IMR-90 (cell line): ENCODE measurements at regions not wholly inside any gene's neighbourhood (a gene's known extent, or its start where the extent isn't known, plus 50 kb on each side); places are given as distances from the start of the nearest gene placed in this dataset.

Source experiments
- BHLHE40 ChIP-seq: fragments of 150-350 bp; IDR thresholded peaks from 2 replicates; pipeline ENCODE4 v1.6.1; 2016; ENCODE audit warnings: mild to moderate bottlenecking, low read depth, low read length
- CEBPB ChIP-seq: IDR thresholded peaks from 2 replicates; pipeline ENCODE4 v1.6.1; 2012; ENCODE audit warnings: low read depth, low read length, improper control_type of control experiment
- CHD1 ChIP-seq: IDR thresholded peaks from 2 replicates; pipeline ENCODE4 v1.6.1; 2012; ENCODE audit warnings: low read depth, low read length, improper control_type of control experiment
- FOS ChIP-seq: fragments of 150-350 bp; IDR thresholded peaks from 2 replicates; pipeline ENCODE4 v1.6.1; 2016; ENCODE audit warnings: low read depth, low read length
- MAFK ChIP-seq: IDR thresholded peaks from 2 replicates; pipeline ENCODE4 v1.6.1; 2012; ENCODE audit warnings: low read depth, low read length, improper control_type of control experiment
- MXI1 ChIP-seq: IDR thresholded peaks from 2 replicates; pipeline ENCODE4 v1.6.1; 2012; ENCODE audit warnings: low read depth, mild to moderate bottlenecking, low read length, moderate library complexity, borderline replicate concordance
- POLR2A ChIP-seq: IDR thresholded peaks from 2 replicates; pipeline ENCODE4 v1.6.1; 2012; ENCODE audit warnings: mild to moderate bottlenecking, low read depth, low read length
- RAD21 ChIP-seq: IDR thresholded peaks from 2 replicates; pipeline ENCODE4 v1.6.1; 2012; ENCODE audit warnings: low read length, improper control_type of control experiment
- RCOR1 ChIP-seq: IDR thresholded peaks from 2 replicates; pipeline ENCODE4 v1.6.1; 2012; ENCODE audit warnings: mild to moderate bottlenecking, low read length, improper control_type of control experiment; ENCODE audit not compliant: insufficient replicate concordance
- RFX5 ChIP-seq: IDR thresholded peaks from 2 replicates; pipeline ENCODE4 v1.8.0; 2012; ENCODE audit warnings: low read depth, mild to moderate bottlenecking, low read length, moderate library complexity
- SMC3 ChIP-seq: fragments of 150-350 bp; IDR thresholded peaks from 2 replicates; pipeline ENCODE4 v1.6.1; 2016; ENCODE audit warnings: low read depth, mild to moderate bottlenecking, antibody characterized with exemption, low read length, moderate library complexity
- TF ChIP-seq, protein P1 (sequence below): conservative IDR thresholded peaks from 2 replicates; pipeline ENCODE4 v1.5.1; 2012; ENCODE audit warnings: mild to moderate bottlenecking, low read depth, low read length, improper control_type of control experiment
- TF ChIP-seq, protein P2 (sequence below): fragments of 150-350 bp; IDR thresholded peaks from 2 replicates; pipeline ENCODE4 v1.6.1; 2016; ENCODE audit warnings: low read depth, mild to moderate bottlenecking, low read length, moderate library complexity, borderline replicate concordance
- TF ChIP-seq, protein P3 (sequence below): fragments of 150-350 bp; IDR thresholded peaks from 2 replicates; pipeline ENCODE4 v1.6.1; 2017; ENCODE audit warnings: mild to moderate bottlenecking, antibody characterized with exemption, low read length, low read depth

DNA sequence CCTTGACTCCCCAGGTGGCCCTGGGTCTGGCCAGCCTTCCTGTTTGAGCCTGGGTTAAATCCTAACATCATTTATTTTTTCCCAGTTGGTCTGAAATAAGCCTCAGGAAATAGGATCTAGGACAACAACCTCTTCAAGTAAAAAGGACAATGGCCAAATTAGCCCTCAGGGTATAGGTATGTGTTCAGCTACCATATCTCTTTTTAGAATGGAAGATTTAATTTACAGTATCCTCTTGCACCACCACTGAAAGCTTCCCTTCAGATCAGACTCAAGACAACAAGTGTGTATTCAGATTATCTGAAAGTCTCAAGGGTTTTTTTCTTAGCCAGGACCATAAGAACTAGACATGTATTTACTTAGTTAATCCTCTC is 61.6 kb upstream of the CXCR4 start:
- no peak for TF ChIP-seq MXI1
- TF ChIP-seq FOS: no peak
- TF ChIP-seq MAFK: no peak
- TF ChIP-seq, protein P1, sequence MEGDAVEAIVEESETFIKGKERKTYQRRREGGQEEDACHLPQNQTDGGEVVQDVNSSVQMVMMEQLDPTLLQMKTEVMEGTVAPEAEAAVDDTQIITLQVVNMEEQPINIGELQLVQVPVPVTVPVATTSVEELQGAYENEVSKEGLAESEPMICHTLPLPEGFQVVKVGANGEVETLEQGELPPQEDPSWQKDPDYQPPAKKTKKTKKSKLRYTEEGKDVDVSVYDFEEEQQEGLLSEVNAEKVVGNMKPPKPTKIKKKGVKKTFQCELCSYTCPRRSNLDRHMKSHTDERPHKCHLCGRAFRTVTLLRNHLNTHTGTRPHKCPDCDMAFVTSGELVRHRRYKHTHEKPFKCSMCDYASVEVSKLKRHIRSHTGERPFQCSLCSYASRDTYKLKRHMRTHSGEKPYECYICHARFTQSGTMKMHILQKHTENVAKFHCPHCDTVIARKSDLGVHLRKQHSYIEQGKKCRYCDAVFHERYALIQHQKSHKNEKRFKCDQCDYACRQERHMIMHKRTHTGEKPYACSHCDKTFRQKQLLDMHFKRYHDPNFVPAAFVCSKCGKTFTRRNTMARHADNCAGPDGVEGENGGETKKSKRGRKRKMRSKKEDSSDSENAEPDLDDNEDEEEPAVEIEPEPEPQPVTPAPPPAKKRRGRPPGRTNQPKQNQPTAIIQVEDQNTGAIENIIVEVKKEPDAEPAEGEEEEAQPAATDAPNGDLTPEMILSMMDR: no peak
- no peak for TF ChIP-seq POLR2A
- TF ChIP-seq SMC3: no peak
- TF ChIP-seq RAD21: no peak
- TF ChIP-seq, protein P2, sequence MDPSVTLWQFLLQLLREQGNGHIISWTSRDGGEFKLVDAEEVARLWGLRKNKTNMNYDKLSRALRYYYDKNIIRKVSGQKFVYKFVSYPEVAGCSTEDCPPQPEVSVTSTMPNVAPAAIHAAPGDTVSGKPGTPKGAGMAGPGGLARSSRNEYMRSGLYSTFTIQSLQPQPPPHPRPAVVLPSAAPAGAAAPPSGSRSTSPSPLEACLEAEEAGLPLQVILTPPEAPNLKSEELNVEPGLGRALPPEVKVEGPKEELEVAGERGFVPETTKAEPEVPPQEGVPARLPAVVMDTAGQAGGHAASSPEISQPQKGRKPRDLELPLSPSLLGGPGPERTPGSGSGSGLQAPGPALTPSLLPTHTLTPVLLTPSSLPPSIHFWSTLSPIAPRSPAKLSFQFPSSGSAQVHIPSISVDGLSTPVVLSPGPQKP: no peak
- no peak for TF ChIP-seq CHD1
- TF ChIP-seq CEBPB: no peak
- TF ChIP-seq RCOR1: no peak
- TF ChIP-seq, protein P3, sequence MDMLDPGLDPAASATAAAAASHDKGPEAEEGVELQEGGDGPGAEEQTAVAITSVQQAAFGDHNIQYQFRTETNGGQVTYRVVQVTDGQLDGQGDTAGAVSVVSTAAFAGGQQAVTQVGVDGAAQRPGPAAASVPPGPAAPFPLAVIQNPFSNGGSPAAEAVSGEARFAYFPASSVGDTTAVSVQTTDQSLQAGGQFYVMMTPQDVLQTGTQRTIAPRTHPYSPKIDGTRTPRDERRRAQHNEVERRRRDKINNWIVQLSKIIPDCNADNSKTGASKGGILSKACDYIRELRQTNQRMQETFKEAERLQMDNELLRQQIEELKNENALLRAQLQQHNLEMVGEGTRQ: no peak
- no peak for TF ChIP-seq BHLHE40
- no peak for TF ChIP-seq RFX5
